ENCODE measurements at regions not wholly inside any gene's neighbourhood (a gene's known extent, or its start where the extent isn't known, plus 50 kb on each side); places are given as distances from the start of the nearest gene placed in this dataset.

DNA sequence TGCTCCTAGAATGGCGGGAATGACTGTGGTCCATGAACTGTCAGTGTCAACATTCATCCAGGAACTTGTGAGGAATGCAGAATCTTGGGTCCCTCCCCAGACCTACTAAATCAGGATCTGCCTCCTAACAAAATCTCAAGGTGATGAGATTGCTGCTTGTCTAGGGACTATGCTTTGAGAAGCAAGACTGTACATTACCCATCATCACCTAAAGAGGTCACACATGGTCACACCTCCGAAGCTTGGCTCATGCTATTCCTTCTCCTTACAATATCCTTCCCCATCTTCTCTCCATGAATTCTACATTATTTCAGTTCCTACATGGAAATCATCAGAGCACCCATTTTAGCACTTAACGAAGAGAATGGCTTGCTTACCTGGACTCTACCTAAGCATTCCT is 102.3 kb upstream of the JARID2 start:
- no peak for TF ChIP-seq EP300 (IDR thresholded peaks at IDR 0.05)
- TF ChIP-seq, protein P1, sequence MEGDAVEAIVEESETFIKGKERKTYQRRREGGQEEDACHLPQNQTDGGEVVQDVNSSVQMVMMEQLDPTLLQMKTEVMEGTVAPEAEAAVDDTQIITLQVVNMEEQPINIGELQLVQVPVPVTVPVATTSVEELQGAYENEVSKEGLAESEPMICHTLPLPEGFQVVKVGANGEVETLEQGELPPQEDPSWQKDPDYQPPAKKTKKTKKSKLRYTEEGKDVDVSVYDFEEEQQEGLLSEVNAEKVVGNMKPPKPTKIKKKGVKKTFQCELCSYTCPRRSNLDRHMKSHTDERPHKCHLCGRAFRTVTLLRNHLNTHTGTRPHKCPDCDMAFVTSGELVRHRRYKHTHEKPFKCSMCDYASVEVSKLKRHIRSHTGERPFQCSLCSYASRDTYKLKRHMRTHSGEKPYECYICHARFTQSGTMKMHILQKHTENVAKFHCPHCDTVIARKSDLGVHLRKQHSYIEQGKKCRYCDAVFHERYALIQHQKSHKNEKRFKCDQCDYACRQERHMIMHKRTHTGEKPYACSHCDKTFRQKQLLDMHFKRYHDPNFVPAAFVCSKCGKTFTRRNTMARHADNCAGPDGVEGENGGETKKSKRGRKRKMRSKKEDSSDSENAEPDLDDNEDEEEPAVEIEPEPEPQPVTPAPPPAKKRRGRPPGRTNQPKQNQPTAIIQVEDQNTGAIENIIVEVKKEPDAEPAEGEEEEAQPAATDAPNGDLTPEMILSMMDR (IDR thresholded peaks at IDR 0.05): no peak
- TF ChIP-seq POLR2AphosphoS5 (IDR thresholded peaks at IDR 0.05): no peak
- no peak for TF ChIP-seq POLR2A (IDR thresholded peaks at IDR 0.05)
- WGBS, 2 donors: 89 to 91% methylated on average over 3 of the region's 3 CpGs
- Histone ChIP-seq H3K4me1 (no peaks in the 10 kb centered on the region), H3K36me3 (no peaks in the 10 kb centered on the region), H3K9me3 (no peaks in the 10 kb centered on the region), H3K27me3 (no peaks in the 10 kb centered on the region), H3K4me3 (no peak overlapping the region), H3K27ac (no peak overlapping the region)
- ATAC-seq (ENCODE audit: low FRiP score in 2 of 2) (no peak), DNase-seq (no peak)

DNA sequence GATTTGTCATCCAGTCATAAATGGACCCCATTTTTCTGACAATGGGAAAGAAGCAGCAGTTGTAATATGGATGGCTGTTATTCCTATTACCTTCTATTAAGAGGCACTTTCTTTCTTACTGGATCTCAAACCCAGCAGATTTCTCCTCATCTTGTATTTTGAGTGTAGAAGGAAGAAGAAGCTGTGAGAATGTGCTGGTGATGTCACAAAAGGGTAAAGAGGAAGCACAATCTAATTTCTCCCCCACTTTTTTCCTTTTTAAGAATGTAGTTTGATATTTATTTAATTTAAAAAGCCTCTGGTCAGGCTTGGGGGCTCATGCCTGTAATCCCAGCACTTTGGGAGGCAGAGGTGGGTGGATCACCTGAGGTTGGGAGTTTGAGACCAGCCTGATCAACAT is 100.0 kb upstream of the JARID2 start:
- DNase-seq (no peak), ATAC-seq (ENCODE audit: low FRiP score in 2 of 2) (no peak)
- Histone ChIP-seq H3K4me3 (no peak overlapping the region), H3K27me3 (no peaks in the 10 kb centered on the region), H3K27ac (no peak overlapping the region), H3K4me1 (no peaks in the 10 kb centered on the region), H3K36me3 (no peaks in the 10 kb centered on the region), H3K9me3 (no peaks in the 10 kb centered on the region)
- TF ChIP-seq POLR2A (IDR thresholded peaks at IDR 0.05) (no peak), POLR2AphosphoS5 (IDR thresholded peaks at IDR 0.05) (no peak), EP300 (IDR thresholded peaks at IDR 0.05) (no peak)
- TF ChIP-seq, protein P1 (IDR thresholded peaks at IDR 0.05): no peak

DNA sequence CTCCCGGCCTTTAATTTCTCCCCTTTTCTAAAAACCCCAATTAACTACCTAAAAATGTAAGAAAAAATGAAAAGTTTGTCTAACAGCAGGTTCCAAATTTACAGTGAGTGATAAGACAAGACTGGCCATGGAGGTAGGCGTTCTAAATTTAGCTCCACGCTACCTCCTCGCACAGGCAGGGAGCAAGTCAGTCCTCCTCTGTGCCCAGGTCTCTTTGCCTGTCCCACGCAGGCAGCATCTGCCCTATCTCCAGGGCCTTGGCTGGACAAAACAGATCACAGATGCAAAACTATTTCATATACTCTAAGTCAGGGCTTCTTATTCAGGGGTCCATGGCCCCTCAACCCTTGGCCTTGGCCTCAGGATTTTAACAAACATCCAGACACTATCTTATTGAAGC is 98.0 kb upstream of the JARID2 start:
- DNase-seq: no peak
- Histone ChIP-seq H3K27ac (no peak overlapping the region), H3K9me3 (no peaks in the 10 kb centered on the region), H3K27me3 (no peaks in the 10 kb centered on the region), H3K36me3 (no peaks in the 10 kb centered on the region), H3K4me3 (no peak overlapping the region), H3K4me1 (no peaks in the 10 kb centered on the region)
- TF ChIP-seq POLR2AphosphoS5 (IDR thresholded peaks at IDR 0.05) (no peak), EP300 (IDR thresholded peaks at IDR 0.05) (no peak), POLR2A (IDR thresholded peaks at IDR 0.05) (no peak)
- TF ChIP-seq, protein P1 (IDR thresholded peaks at IDR 0.05): no peak
- ATAC-seq (ENCODE audit: low FRiP score in 2 of 2): no peak
- 93 to 95% methylated on average over 5 of the region's 5 CpGs for WGBS, 2 donors

DNA sequence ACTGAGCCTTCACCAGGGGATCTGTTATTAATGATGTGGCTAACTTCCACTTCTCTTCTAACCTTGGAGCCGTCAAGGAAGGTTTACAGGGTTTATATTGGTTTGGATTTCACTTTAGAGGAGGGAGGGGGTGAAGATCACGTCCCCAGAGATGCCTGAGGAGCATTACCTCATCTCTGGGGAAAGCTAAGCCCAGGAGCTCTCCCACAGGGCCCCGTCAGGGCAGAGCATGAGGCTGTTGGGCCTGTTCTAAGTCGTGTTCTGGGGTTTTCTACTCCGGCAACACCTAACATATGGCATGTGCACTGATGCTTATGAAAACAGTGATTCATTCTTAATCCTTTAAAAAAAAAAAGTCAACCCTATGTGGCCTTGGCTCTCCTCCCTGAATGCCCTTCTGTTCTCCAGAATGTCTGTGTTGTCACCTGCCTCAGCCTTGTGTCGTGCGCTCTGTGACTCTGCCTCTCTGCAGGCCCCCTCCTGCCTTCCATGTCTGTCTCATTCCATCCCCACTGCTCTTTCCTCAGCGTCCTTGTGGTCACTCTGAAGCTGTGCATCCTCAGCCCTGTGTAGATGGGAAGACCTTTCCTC is 97.4 kb upstream of the JARID2 start:
- ATAC-seq (ENCODE audit: low FRiP score in 2 of 2) (no peak), DNase-seq (no peak)
- Histone ChIP-seq H3K4me3 (no peak overlapping the region), H3K4me1 (no peaks in the 10 kb centered on the region), H3K9me3 (no peaks in the 10 kb centered on the region), H3K27me3 (no peaks in the 10 kb centered on the region), H3K36me3 (no peaks in the 10 kb centered on the region), H3K27ac (no peak overlapping the region)
- TF ChIP-seq POLR2AphosphoS5 (IDR thresholded peaks at IDR 0.05) (no peak), POLR2A (IDR thresholded peaks at IDR 0.05) (no peak), EP300 (IDR thresholded peaks at IDR 0.05) (no peak)
- TF ChIP-seq, protein P1 (IDR thresholded peaks at IDR 0.05): no peak
- WGBS, 2 donors: 67 to 72% methylated on average over 8 of the region's 8 CpGs

DNA sequence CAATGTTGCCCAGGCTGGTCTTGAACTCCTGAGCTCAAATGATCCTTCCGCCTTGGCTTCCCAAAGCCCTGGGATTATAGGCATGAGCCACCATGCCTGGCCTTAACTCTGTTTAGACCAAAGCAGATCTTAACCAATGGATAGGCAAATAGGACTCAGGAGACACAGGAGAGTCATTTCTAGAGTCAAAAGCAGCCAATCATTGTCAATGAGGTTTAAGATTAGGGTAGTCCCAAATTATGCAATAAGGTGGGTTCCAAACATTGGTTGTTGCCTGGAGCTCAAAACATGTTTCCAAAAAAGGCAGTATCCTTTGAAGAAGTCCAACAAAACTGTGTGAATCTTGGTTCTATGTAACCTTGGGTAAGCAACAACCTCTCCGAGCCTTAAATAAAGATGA is 95.7 kb upstream of the JARID2 start:
- no peak for TF ChIP-seq EP300 (IDR thresholded peaks at IDR 0.05)
- H3K36me3 ChIP-seq: no peaks in the 10 kb centered on the region
- H3K4me1 ChIP-seq: no peaks in the 10 kb centered on the region
- WGBS, 2 donors: 85 to 98% methylated on average over 2 of the region's 2 CpGs
- H3K27me3 ChIP-seq: no peaks in the 10 kb centered on the region
- no peak overlapping the region for H3K27ac ChIP-seq
- H3K9me3 ChIP-seq: no peaks in the 10 kb centered on the region
- DNase-seq (no peak), ATAC-seq (ENCODE audit: low FRiP score in 2 of 2) (no peak)
- no peak overlapping the region for H3K4me3 ChIP-seq

Measured in upper lobe of left lung (tissue), 6 donors.